Adrenal gland (tissue), 5 donors: ENCODE measurements at regions not wholly inside any gene's neighbourhood (a gene's known extent, or its start where the extent isn't known, plus 50 kb on each side); places are given as distances from the start of the nearest gene placed in this dataset.

ENCODE experiments used
- CTCF ChIP-seq, 6 experiments: fragments of 450-650 bp in 4 of 6; fragments of 200-600 bp in 2 of 6; sonication (generic) in 1 of 6; IDR thresholded peaks; 1 replicate in 5 of 6; 2 replicates in 1 of 6; pipeline versions ENCODE4 v1.5.1 to v1.8.0; 2016 to 2021; ENCODE audit warnings: antibody characterized with exemption in 6 of 6, mild to moderate bottlenecking in 2 of 6, moderate library complexity in 1 of 6
- POLR2A ChIP-seq, 2 donors: fragments of 450-650 bp; IDR thresholded peaks; one replicate each; pipeline ENCODE4 v1.6.1; 2017; ENCODE audit warnings: antibody characterized with exemption in 2 of 2, mild to moderate bottlenecking in 2 of 2, moderate library complexity in 1 of 2
- donor health status: DM: no; HTN: no; CAD: no.

GRCh38 chr11:87572881-87573280 lies 535.1 kb downstream of the TMEM135 start:
- TF ChIP-seq POLR2A (IDR thresholded peaks at IDR 0.05) (no peak), CTCF (IDR thresholded peaks at IDR 0.05) (no peak)
